Hindlimb muscle (tissue), 1 donor: ENCODE measurements at regions not wholly inside any gene's neighbourhood (a gene's known extent, or its start where the extent isn't known, plus 50 kb on each side); places are given as distances from the start of the nearest gene placed in this dataset.
"Not testable (repeated sequence)": the region's sequence is repeated elsewhere in the genome, so short reads cannot be mapped to it uniquely, and the experiment has no call there.

ENCODE experiments used
- DNase-seq: peaks from one replicate; pipeline ENCODE4 v3.0.0-alpha.2; 2013

DNA sequence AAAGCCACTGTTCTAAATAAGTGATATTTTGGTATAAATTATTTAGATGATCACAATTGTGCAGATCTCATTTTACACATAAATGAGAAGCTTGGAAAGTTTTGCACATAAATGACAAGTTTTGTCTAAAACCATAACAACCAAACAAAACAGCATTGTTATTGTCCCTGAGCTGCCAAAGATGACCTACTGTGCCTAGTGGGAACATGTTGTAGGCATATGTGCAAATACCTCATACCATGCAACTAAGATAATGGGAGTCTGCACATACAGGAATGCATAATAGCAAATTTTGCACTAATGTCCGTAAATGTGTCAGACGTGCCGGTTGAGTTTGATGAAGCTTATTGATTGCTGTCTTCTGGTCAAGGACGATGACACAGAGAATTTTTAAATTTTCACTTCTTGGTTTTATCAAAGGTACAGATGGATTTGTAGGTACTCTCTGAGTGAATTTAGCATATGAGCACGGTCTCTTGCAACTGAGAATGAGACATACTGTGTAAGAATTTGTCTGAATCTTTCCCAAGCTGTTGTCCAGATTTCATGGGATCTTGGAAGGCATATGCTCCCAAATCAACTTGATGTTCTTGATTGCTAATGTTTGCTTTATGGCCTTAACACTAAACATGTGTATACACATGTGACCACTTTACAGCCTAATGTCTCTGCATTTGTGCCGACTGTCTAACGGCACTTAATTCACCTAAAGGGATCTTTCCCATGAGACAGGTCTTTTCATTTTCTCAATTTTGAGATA, 1133.5 kb downstream of the FAT4 start:
- DNase-seq: peak; percentile 43

- no peak for DNase-seq
These were observed 1136.6 kb downstream of the FAT4 start for GRCh38 chr4:126451237-126451873.

- no peak for DNase-seq
These were observed 1141.1 kb downstream of the FAT4 start for GRCh38 chr4:126455865-126456264.

DNA sequence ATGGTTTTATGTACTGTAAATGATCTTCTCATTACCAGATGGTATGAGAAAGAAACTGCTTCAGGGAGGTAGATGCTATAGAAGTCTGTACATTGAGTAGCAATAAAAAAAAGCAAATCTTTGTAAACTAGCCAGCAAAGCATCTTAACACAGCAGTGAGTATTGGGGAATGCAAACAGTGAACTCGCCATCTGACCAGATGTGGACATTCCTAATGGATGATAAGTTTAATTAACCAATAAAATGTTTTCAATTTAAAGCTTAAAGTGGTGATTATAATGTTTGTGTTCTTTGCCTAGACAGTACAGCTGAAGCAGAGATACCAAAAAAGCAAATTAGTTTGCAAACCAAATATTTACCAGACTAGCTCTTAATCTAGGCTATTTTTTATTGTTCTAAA, 1144.2 kb downstream of the FAT4 start:
- no peak for DNase-seq

DNA sequence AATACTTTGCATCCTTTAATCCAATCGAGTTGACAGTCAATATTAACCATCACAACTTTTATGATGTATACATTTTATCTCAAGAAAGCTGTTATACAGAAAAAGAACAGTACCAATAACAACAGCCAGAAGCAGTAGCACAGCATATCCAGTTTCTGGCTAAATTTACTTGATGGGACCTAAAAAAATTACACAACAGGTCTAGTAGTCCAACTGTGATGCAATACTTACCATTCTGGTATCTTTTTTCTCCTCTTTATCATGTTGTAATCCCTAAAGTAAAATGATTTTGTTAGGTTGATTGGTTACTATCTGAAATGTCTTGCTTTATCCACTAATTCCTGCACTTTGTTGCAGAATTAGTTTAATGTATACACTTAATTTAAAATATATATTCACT, 1150.6 kb downstream of the FAT4 start:
- DNase-seq: no peak

GRCh38 chr4:126466848-126467247, 1152.1 kb downstream of the FAT4 start:
- DNase-seq: no peak

DNA sequence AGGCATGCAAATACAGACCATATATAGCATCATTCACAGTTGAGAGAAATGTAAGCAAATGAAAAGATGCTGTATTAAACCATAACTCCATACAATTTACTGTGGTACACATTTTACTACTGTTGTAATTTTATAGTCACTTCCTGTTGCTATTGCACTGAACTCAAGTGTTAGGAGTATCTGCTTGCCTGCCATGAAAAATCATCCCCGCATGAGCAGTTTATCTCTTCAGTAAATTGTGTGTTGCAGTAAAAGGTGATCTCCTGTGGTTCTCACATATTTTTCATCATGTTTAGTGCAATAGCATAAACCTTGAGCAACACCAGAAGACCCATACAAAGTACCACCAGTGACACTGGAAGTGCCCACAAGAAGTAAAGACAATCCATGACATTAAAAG, 1153.4 kb downstream of the FAT4 start:
- no peak for DNase-seq

DNA sequence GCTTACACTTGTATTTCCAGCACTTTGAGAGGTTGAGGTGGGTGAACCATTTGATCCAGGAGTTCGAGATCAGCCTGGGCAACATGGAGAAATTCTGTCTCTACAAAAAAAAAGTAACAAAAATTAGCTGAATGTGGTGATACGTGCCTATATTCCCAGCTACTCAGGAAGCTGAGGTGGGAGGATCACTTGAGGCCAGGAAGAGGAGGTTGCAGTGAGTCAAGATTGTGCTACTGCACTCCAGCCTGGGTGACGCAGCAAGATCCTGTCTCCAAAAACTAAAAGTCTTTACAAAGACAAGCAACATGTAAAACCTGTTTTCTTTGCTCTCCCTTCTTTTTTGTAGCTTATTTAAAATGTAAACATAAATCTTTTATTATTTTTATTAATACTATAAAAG, 1156.1 kb downstream of the FAT4 start:
- no peak for DNase-seq

DNA sequence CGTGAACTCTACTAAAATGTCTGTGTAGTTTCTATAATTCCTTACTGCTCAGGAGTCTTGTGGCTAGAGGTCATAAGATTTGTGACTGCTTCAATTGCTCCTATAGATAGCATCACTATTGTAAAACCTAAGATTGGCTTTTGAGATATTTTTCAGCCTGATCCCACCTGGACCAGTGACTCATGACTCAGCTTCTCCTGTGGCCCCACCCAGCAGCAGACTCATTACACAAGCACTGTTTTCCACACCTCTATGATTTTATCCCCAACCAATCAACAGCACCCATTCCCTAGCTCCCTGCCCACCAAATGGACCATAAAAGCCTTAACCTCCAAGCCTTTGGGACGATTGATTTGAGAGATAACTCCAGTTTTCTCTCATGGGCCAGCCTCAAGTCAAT, 1157.0 kb upstream of the INTU start:
- DNase-seq: no peak

GRCh38 chr4:126479709-126480108, 1153.0 kb upstream of the INTU start:
- no peak for DNase-seq

GRCh38 chr4:126482311-126482710, 1150.4 kb upstream of the INTU start:
- DNase-seq: no peak

DNA sequence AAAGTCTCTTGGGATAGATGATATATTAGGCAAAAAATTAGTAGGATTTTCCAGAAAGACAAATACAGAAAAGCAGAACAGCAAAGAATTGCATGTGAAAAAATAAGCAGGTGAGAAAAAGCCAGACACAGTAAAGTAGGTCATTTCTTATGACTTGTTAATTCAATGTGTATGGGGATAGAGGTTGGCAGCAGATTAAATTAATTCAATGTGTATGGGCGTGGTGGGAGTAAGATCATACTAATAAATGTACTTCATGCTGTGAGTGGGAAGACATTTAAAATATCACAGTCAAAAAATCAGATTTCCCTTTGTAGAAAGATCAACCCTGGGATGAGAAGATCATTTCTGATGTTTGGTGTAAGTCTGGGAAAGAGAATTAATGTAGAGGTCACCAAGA, 1146.4 kb upstream of the INTU start:
- DNase-seq: no peak

- no peak for DNase-seq
These were observed 1142.8 kb upstream of the INTU start for GRCh38 chr4:126489826-126490463.

DNA sequence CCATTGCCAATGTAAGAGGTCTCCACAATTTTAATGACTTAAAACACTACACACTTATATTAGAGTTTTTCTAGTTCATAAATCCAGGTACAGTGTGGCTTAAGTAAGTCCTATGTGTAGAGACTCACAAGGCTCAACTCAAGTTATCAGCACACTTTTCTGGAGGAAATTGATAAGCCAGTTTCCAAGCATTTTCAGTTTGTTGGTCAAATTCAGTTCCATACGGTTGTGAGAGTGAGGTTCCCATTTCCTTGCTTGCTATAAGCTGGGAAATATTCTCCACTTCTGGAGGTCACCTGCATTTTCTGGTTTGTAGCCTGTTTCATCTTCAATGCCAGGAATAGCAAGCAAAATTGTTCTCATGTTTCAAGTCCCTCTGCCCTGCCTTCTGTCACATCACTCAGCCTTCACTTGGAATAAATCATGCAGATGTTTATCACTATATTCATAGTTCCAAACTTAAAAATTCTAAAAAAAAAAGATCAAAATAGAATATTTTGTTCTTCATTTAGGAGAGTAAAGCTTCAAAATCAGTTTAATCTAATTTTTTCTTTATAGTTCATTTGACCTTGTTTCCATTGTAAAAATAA, 1137.5 kb upstream of the INTU start:
- DNase-seq: no peak

DNA sequence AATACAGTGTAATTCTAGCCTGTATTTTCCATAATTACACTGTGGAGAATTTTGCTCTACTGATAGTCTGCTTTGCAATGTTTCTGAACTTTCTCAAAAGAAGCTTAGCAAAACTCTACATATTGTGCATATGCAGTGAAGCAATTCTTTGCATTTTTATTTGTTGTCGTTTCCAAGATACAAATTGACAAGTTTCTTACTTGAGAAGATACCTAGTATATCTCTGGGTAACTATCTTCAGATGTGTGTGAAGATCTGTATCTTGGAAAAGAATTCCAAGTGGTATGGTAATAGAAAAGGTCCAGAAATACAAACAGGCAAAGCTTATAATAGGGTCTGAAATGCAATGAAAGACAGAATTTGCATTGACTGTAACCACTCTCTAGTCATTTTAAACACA, 1119.8 kb upstream of the INTU start:
- DNase-seq: no peak

- no peak for DNase-seq
These were observed 1119.2 kb upstream of the INTU start for GRCh38 chr4:126513596-126513995.

GRCh38 chr4:126520731-126521130, 1112.0 kb upstream of the INTU start:
- DNase-seq: no peak

- not testable (repeated sequence) for DNase-seq
These were observed 1107.4 kb upstream of the INTU start for GRCh38 chr4:126525400-126525799.

DNA sequence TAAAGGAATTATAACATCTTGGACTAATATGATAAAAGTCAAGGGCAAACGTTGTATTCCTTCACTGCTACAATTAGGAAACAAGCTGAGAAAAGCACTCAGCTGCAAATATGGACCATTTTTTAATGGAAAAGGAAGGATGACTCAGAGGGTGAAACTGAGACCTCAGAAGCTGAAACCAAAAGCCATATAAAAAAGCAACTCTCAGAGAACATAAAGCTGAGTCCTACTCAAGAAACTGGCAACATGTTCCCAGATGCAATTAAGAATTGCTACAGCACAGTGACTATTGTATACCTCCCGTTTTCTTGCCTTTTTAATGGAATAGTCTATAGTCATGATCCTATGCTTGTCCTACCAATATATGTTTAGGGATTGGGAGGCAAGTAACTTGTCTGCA, 1106.4 kb upstream of the INTU start:
- DNase-seq: no peak

DNA sequence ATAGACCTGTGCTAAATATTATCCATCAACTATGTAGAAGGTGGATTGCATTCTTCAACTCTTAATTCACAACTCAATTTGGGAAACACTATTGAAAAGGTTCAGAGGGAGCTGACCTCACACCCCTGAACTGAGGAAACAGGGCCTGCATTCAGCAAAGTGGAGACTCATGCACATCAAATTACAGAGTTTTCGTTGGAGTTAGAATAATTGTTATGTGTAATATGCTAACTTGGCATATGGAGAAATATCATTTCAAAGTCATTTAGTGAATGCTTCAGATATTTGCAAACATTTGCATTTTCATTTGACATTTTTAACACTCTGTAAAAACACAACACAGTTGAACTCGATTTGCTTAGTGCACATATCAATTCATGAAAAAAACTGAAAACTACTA, 1102.8 kb upstream of the INTU start:
- no peak for DNase-seq

- no peak for DNase-seq
These were observed 1101.7 kb upstream of the INTU start for GRCh38 chr4:126530996-126531585.

DNA sequence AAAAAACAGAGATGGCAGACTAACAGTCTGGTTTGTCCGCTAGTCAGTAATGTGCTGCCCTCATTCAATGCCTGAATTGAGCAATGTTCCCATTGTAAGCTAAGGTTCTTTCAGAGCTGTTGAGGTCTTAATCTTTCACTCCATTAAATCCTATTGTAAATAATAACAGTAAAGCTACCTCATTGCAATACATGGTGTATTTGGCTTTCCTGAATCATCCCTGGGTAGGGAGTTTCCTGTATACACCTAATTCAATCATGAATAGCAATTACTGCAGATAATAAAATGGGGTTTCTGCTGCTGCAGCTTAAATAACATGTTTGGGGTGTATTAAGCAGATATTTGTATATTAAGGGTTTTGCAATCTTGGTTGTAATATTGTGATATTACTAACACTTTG, 1100.2 kb upstream of the INTU start:
- no peak for DNase-seq

DNA sequence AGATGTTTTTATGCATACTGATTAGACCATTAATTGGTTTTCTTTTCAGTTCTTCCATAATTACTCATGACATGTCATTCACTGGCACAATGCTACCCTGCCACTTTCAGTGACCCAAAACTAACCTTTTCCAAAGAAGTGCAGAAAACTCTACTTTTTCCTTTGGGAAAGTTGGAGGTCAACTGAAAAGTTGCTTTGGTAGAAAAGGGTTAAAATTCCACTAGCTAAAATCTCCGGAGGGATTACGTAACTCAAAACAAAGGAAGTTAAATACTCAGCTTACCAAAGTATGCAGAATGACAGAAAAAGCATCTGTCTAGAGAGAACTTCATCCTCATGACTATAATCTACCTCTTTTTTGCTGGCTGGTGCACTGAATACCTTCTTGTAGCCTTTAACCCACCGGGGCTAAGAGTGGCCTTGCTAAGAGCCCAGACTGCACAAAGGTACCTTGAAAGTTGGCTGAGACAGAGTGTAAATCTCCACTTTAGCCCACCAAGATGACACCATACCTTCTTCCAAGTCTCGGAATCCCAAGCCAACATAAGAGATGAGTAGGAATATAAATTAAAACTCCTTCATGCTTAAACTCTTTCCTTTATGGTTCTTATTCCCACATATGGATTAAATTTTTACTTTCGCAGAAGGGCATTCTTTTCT, 1099.5 kb upstream of the INTU start:
- DNase-seq: peak; percentile 50
